ENCODE measurements at regions not wholly inside any gene's neighbourhood (a gene's known extent, or its start where the extent isn't known, plus 50 kb on each side); places are given as distances from the start of the nearest gene placed in this dataset.

GRCh38 chr13:106917673-106918556 is 350.0 kb upstream of the ARGLU1 start (continued):
- TF ChIP-seq HMGA2 (CRISPR knock-in tag; IDR thresholded peaks at IDR 0.05) (no peak), RORB (CRISPR knock-in tag; IDR thresholded peaks at IDR 0.05) (no peak), FOXP4 (CRISPR knock-in tag; IDR thresholded peaks at IDR 0.05) (no peak), RELA (CRISPR knock-in tag; IDR thresholded peaks at IDR 0.05; ENCODE audit: borderline replicate concordance) (no peak), ZBTB21 (CRISPR knock-in tag; IDR thresholded peaks at IDR 0.05; ENCODE audit: borderline replicate concordance) (no peak), NFYB (CRISPR knock-in tag; conservative IDR thresholded peaks at IDR 0.05; ENCODE audit: low read depth) (no peak), ZNF423 (CRISPR knock-in tag; IDR thresholded peaks at IDR 0.05) (peak; percentile 77), MXD4 (CRISPR knock-in tag; IDR thresholded peaks at IDR 0.05; ENCODE audit: borderline replicate concordance) (no peak), ZBTB43 (CRISPR knock-in tag; IDR thresholded peaks at IDR 0.05) (no peak), CBFB (CRISPR knock-in tag; IDR thresholded peaks at IDR 0.05; ENCODE audit: low read depth) (0 out of 2 replicates have a peak, but pooled peaks have one; percentile 21), ETV6 (CRISPR knock-in tag; IDR thresholded peaks at IDR 0.05) (0 out of 2 replicates have a peak, but pooled peaks have one; percentile 56)
- TF ChIP-seq, protein P1, sequence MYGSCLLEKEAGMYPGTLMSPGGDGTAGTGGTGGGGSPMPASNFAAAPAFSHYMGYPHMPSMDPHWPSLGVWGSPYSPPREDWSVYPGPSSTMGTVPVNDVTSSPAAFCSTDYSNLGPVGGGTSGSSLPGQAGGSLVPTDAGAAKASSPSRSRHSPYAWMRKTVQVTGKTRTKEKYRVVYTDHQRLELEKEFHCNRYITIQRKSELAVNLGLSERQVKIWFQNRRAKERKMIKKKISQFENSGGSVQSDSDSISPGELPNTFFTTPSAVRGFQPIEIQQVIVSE (CRISPR knock-in tag; IDR thresholded peaks at IDR 0.05; ENCODE audit: borderline replicate concordance) = no peak
- TF ChIP-seq, protein P2, sequence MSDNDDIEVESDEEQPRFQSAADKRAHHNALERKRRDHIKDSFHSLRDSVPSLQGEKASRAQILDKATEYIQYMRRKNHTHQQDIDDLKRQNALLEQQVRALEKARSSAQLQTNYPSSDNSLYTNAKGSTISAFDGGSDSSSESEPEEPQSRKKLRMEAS (CRISPR knock-in tag; IDR thresholded peaks at IDR 0.05) = peak; percentile 86
- TF ChIP-seq, protein P3, sequence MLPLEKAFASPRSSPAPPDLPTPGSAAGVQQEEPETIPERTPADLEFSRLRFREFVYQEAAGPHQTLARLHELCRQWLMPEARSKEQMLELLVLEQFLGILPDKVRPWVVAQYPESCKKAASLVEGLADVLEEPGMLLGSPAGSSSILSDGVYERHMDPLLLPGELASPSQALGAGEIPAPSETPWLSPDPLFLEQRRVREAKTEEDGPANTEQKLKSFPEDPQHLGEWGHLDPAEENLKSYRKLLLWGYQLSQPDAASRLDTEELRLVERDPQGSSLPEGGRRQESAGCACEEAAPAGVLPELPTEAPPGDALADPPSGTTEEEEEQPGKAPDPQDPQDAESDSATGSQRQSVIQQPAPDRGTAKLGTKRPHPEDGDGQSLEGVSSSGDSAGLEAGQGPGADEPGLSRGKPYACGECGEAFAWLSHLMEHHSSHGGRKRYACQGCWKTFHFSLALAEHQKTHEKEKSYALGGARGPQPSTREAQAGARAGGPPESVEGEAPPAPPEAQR (CRISPR knock-in tag; IDR thresholded peaks at IDR 0.05) = no peak

GRCh38 chr13:106917024-106917571 is 349.2 kb upstream of the ARGLU1 start:
- POLR2A ChIA-PET = no interaction called here
- H3K9me3 Mint-ChIP-seq = no peaks in the 10 kb centered on the region
- H3K27me3 Mint-ChIP-seq (ENCODE audit: low read depth) = no peaks in the 10 kb centered on the region
- DNase-seq (ENCODE audit: low spot score) = peak; percentile 16
- no peak overlapping the region for H3K27ac Mint-ChIP-seq
- peak; percentile 5 for ATAC-seq
- peak overlapping the region; percentile 67 for H3K4me3 Mint-ChIP-seq
- H3K4me1 Mint-ChIP-seq = peaks cover 82% of the 10 kb centered on the region
- TF ChIP-seq MYBL2 (CRISPR knock-in tag; IDR thresholded peaks at IDR 0.05) (0 out of 2 replicates have a peak, but pooled peaks have one; percentile 6), ZNF263 (CRISPR knock-in tag; IDR thresholded peaks at IDR 0.05; ENCODE audit: low read depth) (no peak)
- TF ChIP-seq, protein P4, sequence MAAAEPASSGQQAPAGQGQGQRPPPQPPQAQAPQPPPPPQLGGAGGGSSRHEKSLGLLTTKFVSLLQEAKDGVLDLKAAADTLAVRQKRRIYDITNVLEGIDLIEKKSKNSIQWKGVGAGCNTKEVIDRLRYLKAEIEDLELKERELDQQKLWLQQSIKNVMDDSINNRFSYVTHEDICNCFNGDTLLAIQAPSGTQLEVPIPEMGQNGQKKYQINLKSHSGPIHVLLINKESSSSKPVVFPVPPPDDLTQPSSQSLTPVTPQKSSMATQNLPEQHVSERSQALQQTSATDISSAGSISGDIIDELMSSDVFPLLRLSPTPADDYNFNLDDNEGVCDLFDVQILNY (CRISPR knock-in tag; IDR thresholded peaks at IDR 0.05) = no peak
- H3K36me3 Mint-ChIP-seq = no peaks in the 10 kb centered on the region
- CTCF ChIA-PET = no interaction called here
